HG03039 (cell line): ENCODE measurements at regions not wholly inside any gene's neighbourhood (a gene's known extent, or its start where the extent isn't known, plus 50 kb on each side); places are given as distances from the start of the nearest gene placed in this dataset.

Experiments used
- ATAC-seq: cut with Tn5 transposase; IDR thresholded peaks from one replicate; pipeline ENCODE4 v1.9.1; 2021; ENCODE audit warnings: mild to moderate bottlenecking, moderate library complexity; ENCODE audit not compliant: unreplicated experiment

DNA sequence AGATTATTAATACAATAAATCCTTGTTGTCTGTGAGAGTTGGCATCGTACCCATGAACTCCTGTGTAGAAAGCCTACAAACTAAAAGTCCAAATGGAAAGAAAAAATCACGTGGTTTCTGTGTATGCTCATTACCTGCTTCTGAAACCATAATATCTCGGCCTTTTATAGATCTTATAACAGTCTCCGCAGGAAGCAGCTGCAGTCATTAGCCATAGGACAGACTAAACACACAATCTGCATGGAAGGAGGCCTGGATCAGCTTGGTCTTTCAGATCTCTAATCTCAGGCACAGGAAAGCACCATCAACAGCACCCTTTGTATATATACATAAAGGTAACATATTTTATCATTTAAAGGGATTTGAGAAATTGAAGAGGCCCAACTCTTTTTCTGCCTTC is 508.9 kb upstream of the TCF4 start:
- no peak for ATAC-seq

DNA sequence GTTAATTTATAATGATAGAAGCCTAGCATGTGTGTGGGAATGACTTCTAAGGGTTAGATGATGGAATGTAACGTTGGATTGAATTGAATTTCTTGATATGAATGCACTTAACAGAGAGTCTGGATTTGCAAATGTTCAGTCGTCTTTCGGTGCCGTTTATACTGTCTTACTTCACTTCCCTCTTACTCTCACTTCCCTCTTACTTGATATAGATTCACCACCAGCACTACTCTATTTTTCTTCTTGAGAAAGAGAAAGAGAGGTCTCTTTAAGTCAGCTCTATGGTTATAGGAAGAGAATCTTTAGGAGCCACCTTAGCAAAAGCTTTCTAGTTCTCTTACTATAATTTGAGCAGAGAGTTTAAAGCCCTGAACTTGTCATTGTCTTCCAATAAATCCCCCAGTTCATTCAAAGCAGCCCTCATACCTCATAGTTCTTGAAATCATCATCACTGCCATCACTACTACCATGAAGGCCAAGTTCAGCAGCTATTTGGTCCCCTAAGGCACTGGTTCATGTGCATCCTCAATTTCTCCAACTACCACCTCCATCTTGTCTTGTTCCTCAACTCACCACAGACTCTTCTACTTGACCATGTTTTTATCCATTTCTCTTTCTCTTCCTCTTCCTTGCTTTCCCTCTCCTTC is 501.7 kb upstream of the TCF4 start:
- ATAC-seq = no peak

DNA sequence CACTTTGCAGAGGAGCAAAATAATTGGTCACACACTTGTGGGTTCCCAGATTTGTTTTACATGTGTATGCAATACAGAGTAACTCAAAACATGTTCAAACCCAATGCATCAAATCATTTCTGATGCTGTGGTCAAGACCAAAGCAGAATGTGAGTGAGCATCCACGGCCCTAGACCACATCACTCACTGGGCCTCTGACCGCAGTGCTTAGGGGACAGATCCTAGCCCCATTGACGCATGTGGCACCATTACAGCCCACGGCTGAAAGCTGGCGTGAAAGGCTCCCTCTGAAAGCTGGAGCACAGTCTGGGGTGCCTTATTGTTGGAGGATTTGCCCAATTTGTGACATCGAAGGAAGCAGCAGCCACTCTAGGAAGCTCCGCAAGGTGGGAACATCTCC is 498.8 kb upstream of the TCF4 start:
- ATAC-seq = no peak

DNA sequence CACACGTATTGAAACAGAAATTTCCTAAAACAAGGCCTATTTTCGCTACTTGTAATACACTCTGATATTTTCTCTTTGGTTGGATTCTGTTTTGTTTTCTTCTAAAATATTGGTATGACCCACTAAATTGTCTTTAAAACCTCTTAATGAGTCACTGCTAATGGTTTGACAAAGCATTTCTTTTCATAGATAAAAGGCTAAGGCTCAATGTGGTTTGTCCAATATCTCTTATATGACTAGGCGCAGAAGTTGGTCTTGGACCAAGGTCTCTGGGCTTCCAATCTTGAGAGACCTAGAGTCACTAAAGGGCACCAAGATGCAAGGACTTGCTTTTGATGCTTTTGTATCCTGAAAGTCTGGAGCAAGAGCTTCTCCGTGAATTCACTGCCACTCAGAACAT is 498.2 kb upstream of the TCF4 start:
- ATAC-seq = no peak

DNA sequence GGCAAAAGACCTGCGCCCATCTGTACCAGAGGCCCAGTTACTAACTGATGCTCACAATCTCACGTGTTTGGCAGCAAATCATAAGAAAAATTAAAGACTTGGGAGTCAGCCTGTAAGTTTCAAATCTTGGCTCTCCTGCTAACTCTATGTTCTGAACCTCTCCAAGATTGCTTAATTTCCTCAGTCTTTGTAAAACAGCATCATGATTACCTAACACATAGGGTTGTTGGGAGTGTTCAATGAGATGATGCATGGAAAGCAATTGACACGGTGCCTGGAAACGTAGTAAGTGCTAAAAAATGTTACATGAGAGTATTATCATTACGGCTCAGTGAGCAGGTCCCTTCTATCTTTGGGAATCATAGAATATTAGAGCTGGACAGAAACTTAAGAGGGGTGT is 497.6 kb upstream of the TCF4 start:
- ATAC-seq = no peak

DNA sequence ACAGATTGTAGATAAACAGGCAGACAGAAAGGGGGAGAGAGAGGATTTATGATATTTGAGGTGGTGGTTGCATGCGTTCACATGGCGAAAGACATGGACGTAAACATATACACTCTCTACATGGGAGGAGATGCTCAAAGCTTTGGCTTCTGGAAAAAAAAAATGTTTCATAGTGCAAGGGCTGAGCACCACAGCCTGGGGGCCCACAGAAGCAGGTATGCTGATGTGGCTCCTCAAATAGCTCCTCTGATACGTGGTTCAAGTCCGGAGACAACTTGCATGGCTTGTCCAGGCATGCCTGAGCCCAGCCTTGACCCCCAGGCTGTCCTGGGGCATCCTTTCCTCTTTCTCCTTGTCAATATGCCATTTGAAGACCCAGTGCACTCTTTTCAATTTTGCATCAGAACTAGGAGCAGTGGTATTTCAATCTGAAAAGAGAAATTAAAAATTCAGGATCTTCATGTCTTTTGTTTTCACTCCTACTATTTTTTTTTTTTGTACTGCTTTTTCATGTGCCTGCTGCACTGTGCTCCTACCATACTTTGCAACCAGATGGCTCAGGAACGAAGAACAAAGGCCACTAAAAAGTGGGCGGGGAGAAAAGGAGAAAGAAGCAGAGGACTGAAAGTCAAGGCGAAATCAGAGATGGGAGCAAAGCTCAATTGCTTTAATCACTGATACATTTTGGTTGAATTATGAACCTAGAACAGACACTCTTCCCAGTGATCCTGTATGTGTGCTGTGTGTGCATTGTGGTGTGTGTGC is 495.7 kb upstream of the TCF4 start:
- ATAC-seq = no peak

DNA sequence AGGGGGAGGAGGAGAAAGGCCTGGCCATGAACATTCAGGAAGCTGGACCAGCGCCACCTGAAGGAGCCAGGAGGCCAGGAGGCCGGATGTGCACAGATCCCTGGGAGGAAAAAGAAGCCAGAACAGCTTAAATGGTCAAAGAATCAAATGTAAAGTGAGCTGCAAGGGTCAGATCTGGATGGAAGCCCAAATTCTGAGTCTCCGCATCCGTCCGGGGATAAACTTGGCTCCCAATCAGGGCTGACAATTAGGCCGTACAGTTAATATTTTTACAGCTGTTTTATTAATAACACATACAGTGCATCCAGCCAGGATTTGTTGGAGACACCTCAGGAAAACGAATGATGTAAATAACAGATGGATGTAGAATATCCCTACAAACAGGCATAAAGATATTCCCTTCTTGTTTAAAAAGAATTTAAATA is 495.1 kb upstream of the TCF4 start:
- ATAC-seq = no peak

DNA sequence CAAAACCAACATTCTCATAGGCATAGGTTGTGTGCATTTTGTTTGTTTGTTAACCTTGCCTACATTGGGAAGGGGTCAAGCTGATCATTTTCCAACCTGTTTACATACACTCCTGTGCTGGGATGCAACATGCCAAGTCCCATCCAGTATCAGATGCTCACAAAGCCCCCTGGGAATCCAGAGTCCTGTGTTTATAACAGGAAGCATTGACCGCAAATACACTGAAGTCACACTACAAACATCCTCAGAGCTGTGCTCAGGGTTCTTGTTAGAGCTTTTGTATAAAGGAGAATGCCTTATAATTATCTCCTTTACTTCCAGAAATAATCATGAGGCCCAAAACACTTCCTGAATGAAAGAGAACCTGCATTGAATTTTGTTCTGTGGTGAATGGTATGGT is 488.7 kb upstream of the TCF4 start:
- no peak for ATAC-seq

DNA sequence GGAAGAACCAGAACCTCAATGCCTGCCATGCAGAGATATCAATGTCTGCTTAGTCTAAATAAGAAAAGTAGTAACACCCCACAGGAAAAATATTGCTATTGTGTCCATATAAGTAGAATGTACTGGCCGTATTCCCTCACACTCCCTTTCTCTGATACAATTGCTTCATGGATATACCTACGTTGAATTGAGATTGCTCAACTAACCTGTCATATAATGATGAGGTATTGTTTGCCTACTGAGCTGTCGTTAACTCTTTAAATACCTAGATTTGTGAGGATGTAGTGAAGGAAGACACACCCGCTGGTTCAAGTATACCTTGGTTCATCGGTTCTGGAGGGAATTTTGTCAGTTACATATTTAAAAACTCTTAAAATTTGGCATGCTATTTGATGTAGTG is 480.7 kb upstream of the TCF4 start:
- ATAC-seq = no peak

DNA sequence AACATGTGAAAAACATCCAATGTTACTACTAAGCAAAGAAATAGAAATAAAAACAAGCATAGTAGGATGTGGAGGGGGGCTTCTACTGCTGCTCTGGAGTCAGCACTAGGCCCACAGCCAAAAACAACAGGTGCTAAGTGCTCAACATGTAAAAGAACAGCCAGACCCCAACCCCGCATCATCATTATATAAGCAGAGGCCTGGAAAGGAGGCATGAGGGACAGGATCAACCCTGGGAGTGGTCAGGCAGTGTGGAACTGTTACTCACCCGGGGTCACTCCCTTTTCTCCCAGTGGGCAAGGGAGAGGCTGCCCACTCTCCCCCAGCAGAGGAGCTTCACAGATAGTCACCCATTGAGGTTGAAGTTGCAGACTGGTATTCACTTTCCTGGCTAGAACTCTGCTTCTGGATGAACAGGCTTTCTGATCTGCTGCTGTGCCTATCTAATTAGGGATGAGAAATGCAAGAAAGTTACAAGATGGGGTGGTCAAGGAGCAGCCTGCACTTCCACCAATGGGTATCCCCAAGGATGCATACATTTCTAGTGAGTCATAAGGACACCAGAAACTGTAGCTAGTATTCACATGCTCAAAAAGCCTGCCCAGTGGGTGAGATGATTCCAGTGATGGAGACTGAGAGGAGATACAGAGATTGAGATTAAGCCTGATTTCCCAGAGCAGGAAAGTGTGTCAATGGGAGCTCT is 480.1 kb upstream of the TCF4 start:
- no peak for ATAC-seq

DNA sequence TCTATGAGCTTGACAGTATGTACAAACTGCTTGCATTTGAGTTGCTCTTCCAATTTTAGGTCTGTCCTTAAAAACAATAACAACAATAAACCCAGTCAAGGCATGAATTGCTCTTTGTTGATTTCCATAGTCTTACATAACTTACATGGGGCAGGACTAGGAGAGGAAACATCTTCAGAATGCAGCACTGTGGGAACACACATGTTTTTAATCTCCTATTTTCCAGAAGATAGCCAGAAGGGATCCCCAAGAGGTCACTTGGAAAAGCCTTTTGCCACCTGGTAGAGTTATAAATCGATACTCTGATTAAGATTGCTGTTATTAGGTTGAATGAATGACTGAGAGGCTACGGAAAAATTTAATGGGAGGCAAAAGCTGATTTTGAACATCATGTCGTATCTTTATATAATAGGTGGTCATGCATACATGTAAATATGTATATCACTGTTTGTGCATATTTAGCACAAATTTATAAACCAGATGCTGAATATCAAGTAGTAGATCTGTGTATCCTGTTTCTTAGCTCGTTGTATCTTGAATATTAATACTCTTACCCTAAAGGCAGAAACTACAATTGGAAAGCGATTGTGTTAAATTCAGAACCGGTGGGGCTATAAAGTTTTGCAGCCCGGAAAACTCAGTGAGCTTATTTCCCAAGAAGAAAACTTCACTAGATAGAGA is 479.4 kb upstream of the TCF4 start:
- no peak for ATAC-seq

DNA sequence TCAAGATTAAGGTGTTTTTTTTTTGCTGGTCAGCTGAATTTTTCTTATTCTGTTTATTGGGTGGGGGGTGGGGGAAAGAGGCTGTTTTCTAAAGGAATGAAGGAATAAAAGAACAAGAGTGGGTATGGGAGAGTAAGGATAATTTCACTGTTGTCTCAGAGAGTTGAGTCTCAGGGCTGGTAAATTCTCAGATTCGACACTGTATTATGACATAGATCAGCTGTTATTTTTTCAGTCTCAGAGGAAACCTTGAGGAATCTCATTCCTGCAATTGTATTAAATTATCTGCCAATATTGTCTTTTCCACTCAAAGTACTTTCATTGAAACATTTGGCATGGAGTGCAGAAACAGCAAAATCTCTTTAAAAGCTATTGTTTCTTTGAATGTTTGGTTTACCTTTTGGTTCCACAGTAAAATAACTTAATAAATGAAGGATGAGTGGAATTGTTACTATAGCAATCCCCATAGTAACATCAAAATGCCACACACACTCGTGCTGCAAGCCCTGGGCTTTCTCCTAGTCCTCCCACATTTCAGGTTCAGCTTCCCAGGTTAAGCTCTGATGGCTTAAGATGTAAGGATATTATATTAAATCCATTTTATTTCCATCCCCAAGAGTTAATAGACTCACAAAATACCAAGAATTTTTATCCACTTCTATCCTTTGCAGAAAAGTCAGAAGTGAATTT is 478.7 kb upstream of the TCF4 start:
- ATAC-seq = no peak

DNA sequence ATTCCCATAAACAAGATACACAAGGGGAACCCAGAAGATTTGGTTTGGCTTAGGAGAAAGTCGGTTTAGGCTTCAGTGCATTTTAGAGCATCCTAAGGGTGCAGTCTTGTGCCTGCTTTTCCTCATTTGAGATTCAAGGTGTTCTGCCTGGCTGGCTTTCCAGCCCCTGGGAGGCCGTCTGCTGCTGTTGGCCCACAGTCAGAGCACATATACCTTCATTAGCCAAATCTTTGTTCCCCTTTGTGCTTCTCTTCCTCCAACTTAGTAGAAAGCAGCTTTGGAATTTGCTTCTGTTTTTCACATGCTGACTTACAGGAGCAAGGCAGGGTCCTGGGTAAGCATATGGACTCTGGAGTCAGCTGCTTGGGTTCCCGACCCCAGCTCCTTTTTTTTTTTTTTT is 477.1 kb upstream of the TCF4 start:
- no peak for ATAC-seq

DNA sequence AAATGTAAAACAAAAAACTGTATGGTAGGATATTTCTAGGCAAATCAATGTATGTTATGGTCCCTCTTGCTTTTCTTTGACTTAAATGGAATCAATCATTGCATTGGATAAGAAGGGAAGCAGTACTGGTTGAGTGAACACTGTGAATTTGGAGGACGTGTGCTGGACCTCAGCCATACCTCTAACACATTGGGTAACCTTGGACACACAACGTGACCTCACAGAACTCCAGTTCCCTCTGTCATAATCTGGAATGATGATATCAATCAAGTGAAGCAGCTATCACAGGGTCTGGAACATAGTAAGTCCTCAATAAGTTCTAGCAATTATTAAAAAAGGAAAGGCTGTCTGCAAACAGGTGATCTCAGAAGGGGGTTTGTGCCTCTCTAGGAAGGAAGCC is 474.9 kb upstream of the TCF4 start:
- no peak for ATAC-seq

DNA sequence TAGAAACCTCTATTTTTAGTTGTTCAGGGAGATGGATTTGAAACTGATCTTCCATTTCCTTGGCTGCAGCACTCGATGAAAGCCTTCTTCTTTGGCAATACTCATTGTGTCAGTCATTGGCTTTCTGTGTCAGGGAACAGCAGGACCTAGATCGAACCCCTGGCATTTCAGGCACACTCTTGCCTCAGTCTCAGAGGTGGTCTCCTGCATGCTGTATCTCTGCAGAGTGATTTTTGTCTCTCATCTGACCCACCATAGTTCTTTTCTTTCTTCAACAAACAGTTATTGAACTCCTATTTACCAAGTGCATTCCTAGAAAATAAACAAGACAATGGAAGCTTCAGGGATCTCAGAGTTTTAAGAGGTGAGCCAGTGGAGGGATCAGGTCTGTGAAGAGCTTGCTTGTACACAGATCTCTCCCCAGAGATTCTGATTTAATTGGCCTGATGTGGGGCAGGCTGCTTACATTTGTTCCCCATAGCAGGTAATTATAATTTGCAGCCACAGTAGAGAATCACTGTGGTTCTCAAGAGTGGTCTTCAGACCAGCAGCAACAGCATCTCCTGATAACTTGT is 473.1 kb upstream of the TCF4 start:
- ATAC-seq = no peak

DNA sequence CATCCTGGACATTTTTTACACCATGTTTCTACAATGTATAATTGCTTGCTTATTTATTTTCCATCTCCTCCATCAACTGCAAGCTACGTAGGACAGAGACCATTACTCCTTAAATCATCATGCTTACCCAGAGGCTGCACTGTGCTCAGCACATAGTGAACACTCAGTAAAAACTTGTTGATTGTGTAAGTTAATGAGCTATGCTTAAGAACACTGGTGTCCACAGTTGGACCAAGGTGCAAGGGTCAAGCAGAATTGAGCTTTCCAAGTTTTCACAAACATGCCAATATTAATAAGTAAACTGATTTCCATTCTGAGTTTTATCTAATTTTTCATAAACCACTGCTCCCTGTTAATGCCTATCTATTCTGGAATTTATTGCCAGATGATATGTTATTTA is 464.2 kb upstream of the TCF4 start:
- no peak for ATAC-seq

DNA sequence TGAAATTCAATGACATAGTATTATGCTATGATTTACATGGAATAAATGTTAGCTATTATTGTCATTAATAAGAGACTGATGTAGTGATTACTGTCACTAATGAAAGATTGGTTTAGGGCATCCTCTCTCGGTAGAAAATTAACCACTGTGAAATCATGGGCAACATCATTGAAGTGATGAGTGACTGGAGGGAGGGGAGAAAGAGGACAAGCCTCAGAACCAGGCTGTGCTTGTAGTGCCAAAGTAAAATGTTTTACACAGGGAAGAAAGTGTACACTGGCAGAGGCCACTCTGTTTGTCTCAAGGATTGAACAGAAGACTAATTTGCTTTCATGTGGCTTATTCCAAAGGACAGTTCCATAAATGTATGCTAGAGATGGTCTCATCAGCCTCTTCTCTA is 456.2 kb upstream of the TCF4 start:
- no peak for ATAC-seq

DNA sequence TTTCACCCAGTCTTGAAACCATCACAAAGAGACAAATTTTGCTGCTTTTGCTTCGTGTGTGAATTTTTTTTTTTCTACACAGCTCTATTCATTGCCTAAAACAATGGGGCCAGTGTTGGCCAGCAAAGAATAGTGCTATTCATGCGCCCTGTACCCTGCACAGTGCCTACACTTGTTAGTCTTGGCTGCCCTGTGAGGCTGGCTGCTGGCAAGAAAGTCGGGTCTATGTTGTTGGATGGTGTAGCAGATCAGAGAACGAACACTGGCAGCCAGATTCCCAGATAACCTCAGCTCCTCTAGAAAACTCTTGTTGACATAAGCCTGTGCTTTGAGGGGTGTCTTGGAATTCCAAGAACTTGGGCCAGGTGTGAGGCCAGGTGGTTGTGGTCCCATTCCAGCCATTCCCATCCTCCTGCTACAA is 455.7 kb upstream of the TCF4 start:
- ATAC-seq = no peak

DNA sequence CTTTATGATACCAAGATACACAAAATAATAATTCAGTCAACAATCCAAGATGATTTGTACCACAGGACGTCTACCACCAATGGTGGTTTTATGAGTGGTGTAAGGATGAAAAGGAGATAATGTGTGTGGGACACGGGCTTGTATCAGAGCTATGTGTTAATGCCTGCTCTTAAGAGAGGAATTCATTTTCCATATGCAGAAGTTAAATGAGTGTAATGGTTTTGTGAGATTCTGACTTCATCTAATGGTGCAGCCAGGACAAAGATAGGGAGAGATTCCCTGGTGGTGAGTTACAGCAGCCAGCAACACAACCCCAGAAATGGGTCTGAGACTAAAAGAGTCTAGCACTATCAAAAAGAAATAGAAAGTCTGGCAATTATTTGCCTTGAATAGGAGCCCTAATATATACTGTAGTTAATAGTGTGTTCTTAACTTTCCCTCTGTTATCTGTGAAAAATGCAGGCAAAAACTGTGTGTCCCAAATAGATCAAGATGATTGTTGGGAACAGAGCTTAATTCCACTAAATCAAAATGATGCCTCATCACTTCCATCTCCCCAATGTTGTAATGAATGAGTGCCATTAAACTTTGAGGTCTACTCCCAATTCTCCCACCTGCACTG is 455.0 kb upstream of the TCF4 start:
- ATAC-seq = no peak
